ENCODE measurements at regions not wholly inside any gene's neighbourhood (a gene's known extent, or its start where the extent isn't known, plus 50 kb on each side); places are given as distances from the start of the nearest gene placed in this dataset.

- TF ChIP-seq YY1 (IDR thresholded peaks at IDR 0.05; ENCODE audit: low read depth) (no peak), TEAD4 (IDR thresholded peaks at IDR 0.05) (no peak), EP300 (IDR thresholded peaks at IDR 0.05; ENCODE audit: borderline replicate concordance) (no peak), NFIC (IDR thresholded peaks at IDR 0.05) (no peak)
These were observed 141.2 kb upstream of the VLDLR start for GRCh38 chr9:2480255-2480837.

DNA sequence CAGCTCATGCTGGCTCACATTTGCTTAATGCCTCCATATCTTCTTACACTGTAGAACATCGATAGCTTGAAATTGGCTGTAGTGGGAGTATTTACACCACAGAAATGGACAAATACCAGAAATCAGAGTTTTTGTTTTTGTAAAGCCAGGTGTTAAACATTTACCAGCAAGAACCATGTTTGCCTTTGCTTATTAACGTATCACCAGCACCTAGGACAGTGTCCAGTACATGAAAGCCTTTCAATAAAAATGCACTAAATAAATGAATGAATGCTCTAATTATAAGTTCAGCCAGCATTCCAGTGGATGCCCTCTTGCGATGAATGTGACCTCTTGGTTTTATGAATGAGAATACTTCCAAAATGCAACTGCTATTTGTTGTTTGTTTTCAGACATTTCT lies 140.4 kb upstream of the VLDLR start:
- TF ChIP-seq, protein P1, sequence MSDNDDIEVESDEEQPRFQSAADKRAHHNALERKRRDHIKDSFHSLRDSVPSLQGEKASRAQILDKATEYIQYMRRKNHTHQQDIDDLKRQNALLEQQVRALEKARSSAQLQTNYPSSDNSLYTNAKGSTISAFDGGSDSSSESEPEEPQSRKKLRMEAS (IDR thresholded peaks at IDR 0.05): no peak
- TF ChIP-seq TCF12 (IDR thresholded peaks at IDR 0.05; ENCODE audit: low read depth) (no peak), TEAD4 (IDR thresholded peaks at IDR 0.05) (no peak)
- TF ChIP-seq, protein P2, sequence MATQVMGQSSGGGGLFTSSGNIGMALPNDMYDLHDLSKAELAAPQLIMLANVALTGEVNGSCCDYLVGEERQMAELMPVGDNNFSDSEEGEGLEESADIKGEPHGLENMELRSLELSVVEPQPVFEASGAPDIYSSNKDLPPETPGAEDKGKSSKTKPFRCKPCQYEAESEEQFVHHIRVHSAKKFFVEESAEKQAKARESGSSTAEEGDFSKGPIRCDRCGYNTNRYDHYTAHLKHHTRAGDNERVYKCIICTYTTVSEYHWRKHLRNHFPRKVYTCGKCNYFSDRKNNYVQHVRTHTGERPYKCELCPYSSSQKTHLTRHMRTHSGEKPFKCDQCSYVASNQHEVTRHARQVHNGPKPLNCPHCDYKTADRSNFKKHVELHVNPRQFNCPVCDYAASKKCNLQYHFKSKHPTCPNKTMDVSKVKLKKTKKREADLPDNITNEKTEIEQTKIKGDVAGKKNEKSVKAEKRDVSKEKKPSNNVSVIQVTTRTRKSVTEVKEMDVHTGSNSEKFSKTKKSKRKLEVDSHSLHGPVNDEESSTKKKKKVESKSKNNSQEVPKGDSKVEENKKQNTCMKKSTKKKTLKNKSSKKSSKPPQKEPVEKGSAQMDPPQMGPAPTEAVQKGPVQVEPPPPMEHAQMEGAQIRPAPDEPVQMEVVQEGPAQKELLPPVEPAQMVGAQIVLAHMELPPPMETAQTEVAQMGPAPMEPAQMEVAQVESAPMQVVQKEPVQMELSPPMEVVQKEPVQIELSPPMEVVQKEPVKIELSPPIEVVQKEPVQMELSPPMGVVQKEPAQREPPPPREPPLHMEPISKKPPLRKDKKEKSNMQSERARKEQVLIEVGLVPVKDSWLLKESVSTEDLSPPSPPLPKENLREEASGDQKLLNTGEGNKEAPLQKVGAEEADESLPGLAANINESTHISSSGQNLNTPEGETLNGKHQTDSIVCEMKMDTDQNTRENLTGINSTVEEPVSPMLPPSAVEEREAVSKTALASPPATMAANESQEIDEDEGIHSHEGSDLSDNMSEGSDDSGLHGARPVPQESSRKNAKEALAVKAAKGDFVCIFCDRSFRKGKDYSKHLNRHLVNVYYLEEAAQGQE (IDR thresholded peaks at IDR 0.05; ENCODE audit: low read depth): peak; percentile 53; the same call in 1 of the 2 replicates

GRCh38 chr9:2486988-2487387 lies 134.6 kb upstream of the VLDLR start:
- TF ChIP-seq TEAD4 (IDR thresholded peaks at IDR 0.05) (no peak), ZBTB7A (IDR thresholded peaks at IDR 0.05; ENCODE audit: low read depth) (no peak), EP300 (IDR thresholded peaks at IDR 0.05; ENCODE audit: borderline replicate concordance) (no peak), RAD21 (IDR thresholded peaks at IDR 0.05; ENCODE audit: low read depth) (no peak), CREB1 (IDR thresholded peaks at IDR 0.05; ENCODE audit: low read depth) (no peak), TCF12 (IDR thresholded peaks at IDR 0.05; ENCODE audit: low read depth) (no peak), CEBPB (IDR thresholded peaks at IDR 0.05) (no peak), YY1 (IDR thresholded peaks at IDR 0.05; ENCODE audit: low read depth) (no peak), FOXM1 (IDR thresholded peaks at IDR 0.05; ENCODE audit: borderline replicate concordance, low read depth) (no peak), EGR1 (IDR thresholded peaks at IDR 0.05) (no peak), NFIC (IDR thresholded peaks at IDR 0.05) (no peak), USF1 (IDR thresholded peaks at IDR 0.05) (no peak), TAF1 (IDR thresholded peaks at IDR 0.05; ENCODE audit: low read depth) (no peak)
- TF ChIP-seq, protein P2 (IDR thresholded peaks at IDR 0.05; ENCODE audit: low read depth): no peak
- TF ChIP-seq, protein P1 (IDR thresholded peaks at IDR 0.05): no peak

DNA sequence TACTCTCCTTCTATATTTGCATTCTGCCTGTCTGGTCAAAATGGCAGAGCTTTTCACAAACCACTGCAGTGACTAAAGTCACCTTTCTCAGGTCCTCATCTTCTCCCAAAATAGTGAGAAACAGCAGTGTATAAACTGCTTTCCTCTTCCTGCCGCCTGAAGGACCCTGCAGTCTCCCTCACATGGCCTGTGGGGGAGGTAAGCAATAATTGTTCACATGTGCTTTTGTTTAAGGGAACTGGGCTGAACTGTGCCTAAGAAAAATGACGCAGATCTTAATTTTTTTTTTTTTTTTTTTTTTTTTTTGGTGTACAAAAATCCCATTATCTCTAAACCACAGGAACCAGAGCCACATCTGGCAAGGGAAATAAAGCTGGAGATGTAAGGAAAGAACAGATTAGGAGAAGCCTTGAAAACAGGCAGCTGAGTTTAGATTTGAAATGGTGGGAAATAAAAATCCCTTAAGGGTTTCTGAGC lies 131.7 kb upstream of the VLDLR start:
- TF ChIP-seq TEAD4 (IDR thresholded peaks at IDR 0.05): no peak
- TF ChIP-seq EP300 (IDR thresholded peaks at IDR 0.05; ENCODE audit: borderline replicate concordance): no peak
- no peak for TF ChIP-seq FOXM1 (IDR thresholded peaks at IDR 0.05; ENCODE audit: borderline replicate concordance, low read depth)

- TF ChIP-seq NFIC (IDR thresholded peaks at IDR 0.05): no peak
- no peak for TF ChIP-seq YY1 (IDR thresholded peaks at IDR 0.05; ENCODE audit: low read depth)
- no peak for TF ChIP-seq USF1 (IDR thresholded peaks at IDR 0.05)
- TF ChIP-seq TEAD4 (IDR thresholded peaks at IDR 0.05): no peak
- TF ChIP-seq CREB1 (IDR thresholded peaks at IDR 0.05; ENCODE audit: low read depth): no peak
- no peak for TF ChIP-seq TAF1 (IDR thresholded peaks at IDR 0.05; ENCODE audit: low read depth)
- TF ChIP-seq ZBTB7A (IDR thresholded peaks at IDR 0.05; ENCODE audit: low read depth): no peak
- no peak for TF ChIP-seq EP300 (IDR thresholded peaks at IDR 0.05; ENCODE audit: borderline replicate concordance)
- TF ChIP-seq, protein P1 (IDR thresholded peaks at IDR 0.05): no peak
- no peak for TF ChIP-seq TCF12 (IDR thresholded peaks at IDR 0.05; ENCODE audit: low read depth)
- TF ChIP-seq CEBPB (IDR thresholded peaks at IDR 0.05): no peak
- TF ChIP-seq EGR1 (IDR thresholded peaks at IDR 0.05): no peak
- TF ChIP-seq FOXM1 (IDR thresholded peaks at IDR 0.05; ENCODE audit: borderline replicate concordance, low read depth): no peak
- TF ChIP-seq RAD21 (IDR thresholded peaks at IDR 0.05; ENCODE audit: low read depth): no peak
- TF ChIP-seq, protein P2 (IDR thresholded peaks at IDR 0.05; ENCODE audit: low read depth): no peak
These were observed 129.4 kb upstream of the VLDLR start for GRCh38 chr9:2492161-2492560.
